Keratinocyte (primary cell): ENCODE measurements at regions not wholly inside any gene's neighbourhood (a gene's known extent, or its start where the extent isn't known, plus 50 kb on each side); places are given as distances from the start of the nearest gene placed in this dataset.

Experiments
- DNase-seq: peaks from one replicate; pipeline ENCODE4 v3.0.0-alpha.2; 2011; ENCODE audit warnings: low read depth, missing footprints, low spot score
- FAIRE-seq: peaks from 2 replicates; lab custom pipeline; 2011; peaks lifted over from hg19 to GRCh38; lab: Jason Lieb, UNC
- H2AFZ ChIP-seq: 2 replicates; pipeline ENCODE4 v1.6.0; 2012; ENCODE audit warnings: low read length, control low read depth, inconsistent platforms; ENCODE audit not compliant: control insufficient read depth
- H3K27ac ChIP-seq: 2 replicates; pipeline ENCODE4 v1.5.1; 2011; ENCODE audit warnings: low read length; ENCODE audit not compliant: control insufficient read depth, insufficient read depth
- H3K27me3 ChIP-seq: 3 replicates; pipeline ENCODE4 v1.6.0; 2011; ENCODE audit warnings: low read length; ENCODE audit not compliant: control insufficient read depth, insufficient read depth; ENCODE audit errors: extremely low read depth
- H3K36me3 ChIP-seq, 2 experiments: 2 replicates in 1 of 2; 3 replicates in 1 of 2; pipeline ENCODE4 v1.5.1; 2011; ENCODE audit warnings: low read length in 2 of 2, mild to moderate bottlenecking in 1 of 2; ENCODE audit not compliant: control insufficient read depth in 2 of 2, insufficient read depth in 2 of 2; ENCODE audit errors: extremely low read depth in 1 of 2
- H3K4me1 ChIP-seq: 3 replicates; pipeline ENCODE4 v1.5.1; 2011; ENCODE audit warnings: low read length; ENCODE audit not compliant: control insufficient read depth, insufficient read depth; ENCODE audit errors: extremely low read depth
- H3K4me2 ChIP-seq: 3 replicates; pipeline ENCODE4 v1.6.0; 2011; ENCODE audit warnings: low read depth, low read length; ENCODE audit not compliant: control insufficient read depth, insufficient read depth; ENCODE audit errors: extremely low read depth
- H3K4me3 ChIP-seq, 3 experiments: fragments of 200-600 bp in 1 of 3; sonication (generic) in 1 of 3; 2 replicates in 2 of 3; 3 replicates in 1 of 3; pipeline ENCODE4 v1.5.1; 2011 to 2016; ENCODE audit warnings: low read length in 3 of 3, mild to moderate bottlenecking in 3 of 3, control low read depth in 2 of 3, inconsistent platforms in 1 of 3, low read depth in 1 of 3, mixed read lengths in 1 of 3, mixed run types in 1 of 3, moderate library complexity in 1 of 3; ENCODE audit not compliant: control insufficient read depth in 2 of 3, insufficient read depth in 2 of 3; ENCODE audit errors: extremely low read depth in 1 of 3
- H3K79me2 ChIP-seq: 2 replicates; pipeline ENCODE4 v1.6.0; 2012; ENCODE audit warnings: low read length; ENCODE audit not compliant: control insufficient read depth, insufficient read depth
- H3K9ac ChIP-seq: 3 replicates; pipeline ENCODE4 v1.6.0; 2011; ENCODE audit warnings: low read length; ENCODE audit not compliant: control insufficient read depth, insufficient read depth; ENCODE audit errors: extremely low read depth
- H3K9me1 ChIP-seq: 3 replicates; pipeline ENCODE4 v1.6.0; 2011; ENCODE audit warnings: low read length; ENCODE audit not compliant: control insufficient read depth, insufficient read depth; ENCODE audit errors: extremely low read depth
- H3K9me3 ChIP-seq: 2 replicates; pipeline ENCODE4 v1.5.1; 2012; ENCODE audit warnings: low read depth, low read length; ENCODE audit not compliant: control insufficient read depth
- H4K20me1 ChIP-seq: 3 replicates; pipeline ENCODE4 v1.6.0; 2011; ENCODE audit warnings: low read length; ENCODE audit not compliant: control insufficient read depth, insufficient read depth; ENCODE audit errors: extremely low read depth
- EZH2 ChIP-seq: IDR thresholded peaks from one replicate; pipeline ENCODE4 v1.6.1; 2012; ENCODE audit warnings: inconsistent platforms, mild to moderate bottlenecking, low read length, moderate library complexity
- dilution Hi-C: fragments of 300-500 bp; cut with MboI; formaldehyde crosslinking; loops from one replicate; pipeline ENCODE4 v1.7.0; 2020; ENCODE audit warnings: low sequenced_read_pairs; ENCODE audit not compliant: extremely low pct_ligation_motif_present
- TF ChIP-seq, protein P1 (sequence below), 3 experiments: IDR thresholded peaks in 1 of 3; conservative IDR thresholded peaks in 1 of 3; optimal IDR thresholded peaks in 1 of 3; 2 replicates in 2 of 3; 3 replicates in 1 of 3; pipeline versions ENCODE3 to v1.5.1; 2011; ENCODE audit warnings: low read length in 3 of 3, mild to moderate bottlenecking in 3 of 3, moderate library complexity in 2 of 3, control low read depth in 1 of 3, inconsistent platforms in 1 of 3; ENCODE audit not compliant: insufficient read depth in 2 of 3; ENCODE audit errors: extremely low read depth in 1 of 3

DNA sequence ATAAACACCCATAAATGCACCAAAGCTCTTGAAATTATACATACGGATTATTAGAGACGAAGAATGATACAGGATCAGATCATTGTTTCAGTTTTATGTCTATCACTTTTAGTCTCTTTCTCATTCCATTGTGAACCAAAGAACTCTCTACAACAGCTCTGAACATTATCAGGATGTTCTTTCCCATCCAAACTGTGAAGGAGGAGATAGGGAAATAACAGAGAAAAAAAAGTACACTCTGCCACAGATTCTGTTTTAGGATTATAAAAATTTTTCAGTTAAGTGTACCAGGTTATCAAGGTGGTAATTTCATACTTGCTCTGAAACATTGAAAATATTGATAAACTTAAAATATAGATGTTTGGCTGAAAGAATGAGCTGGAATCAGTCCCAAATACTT is 270.9 kb downstream of the MZT1 start:
- Histone ChIP-seq H3K9me3 (no peaks in the 10 kb centered on the region), H3K27ac (no peak overlapping the region), H4K20me1 (no peaks in the 10 kb centered on the region), H3K9me1 (no peaks in the 10 kb centered on the region), H2AFZ (no peak overlapping the region), H3K4me3 (no peak overlapping the region), H3K4me2 (no peak overlapping the region), H3K4me1 (no peaks in the 10 kb centered on the region), H3K27me3 (no peaks in the 10 kb centered on the region), H3K36me3 (no peaks in the 10 kb centered on the region), H3K79me2 (no peaks in the 10 kb centered on the region), H3K9ac (no peak overlapping the region)
- dilution Hi-C loops: no loop called here
- DNase-seq (no peak), FAIRE-seq (no peak)
- no peak for TF ChIP-seq EZH2
- TF ChIP-seq, protein P1, sequence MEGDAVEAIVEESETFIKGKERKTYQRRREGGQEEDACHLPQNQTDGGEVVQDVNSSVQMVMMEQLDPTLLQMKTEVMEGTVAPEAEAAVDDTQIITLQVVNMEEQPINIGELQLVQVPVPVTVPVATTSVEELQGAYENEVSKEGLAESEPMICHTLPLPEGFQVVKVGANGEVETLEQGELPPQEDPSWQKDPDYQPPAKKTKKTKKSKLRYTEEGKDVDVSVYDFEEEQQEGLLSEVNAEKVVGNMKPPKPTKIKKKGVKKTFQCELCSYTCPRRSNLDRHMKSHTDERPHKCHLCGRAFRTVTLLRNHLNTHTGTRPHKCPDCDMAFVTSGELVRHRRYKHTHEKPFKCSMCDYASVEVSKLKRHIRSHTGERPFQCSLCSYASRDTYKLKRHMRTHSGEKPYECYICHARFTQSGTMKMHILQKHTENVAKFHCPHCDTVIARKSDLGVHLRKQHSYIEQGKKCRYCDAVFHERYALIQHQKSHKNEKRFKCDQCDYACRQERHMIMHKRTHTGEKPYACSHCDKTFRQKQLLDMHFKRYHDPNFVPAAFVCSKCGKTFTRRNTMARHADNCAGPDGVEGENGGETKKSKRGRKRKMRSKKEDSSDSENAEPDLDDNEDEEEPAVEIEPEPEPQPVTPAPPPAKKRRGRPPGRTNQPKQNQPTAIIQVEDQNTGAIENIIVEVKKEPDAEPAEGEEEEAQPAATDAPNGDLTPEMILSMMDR (optimal IDR thresholded peaks at IDR 0.05 in 1 of 3, IDR thresholded peaks at IDR 0.05 in 1 of 3, conservative IDR thresholded peaks at IDR 0.05 in 1 of 3; ENCODE audit: extremely low read depth in 1 of 3, insufficient read depth in 2 of 3, low read length in 3 of 3): no peak

DNA sequence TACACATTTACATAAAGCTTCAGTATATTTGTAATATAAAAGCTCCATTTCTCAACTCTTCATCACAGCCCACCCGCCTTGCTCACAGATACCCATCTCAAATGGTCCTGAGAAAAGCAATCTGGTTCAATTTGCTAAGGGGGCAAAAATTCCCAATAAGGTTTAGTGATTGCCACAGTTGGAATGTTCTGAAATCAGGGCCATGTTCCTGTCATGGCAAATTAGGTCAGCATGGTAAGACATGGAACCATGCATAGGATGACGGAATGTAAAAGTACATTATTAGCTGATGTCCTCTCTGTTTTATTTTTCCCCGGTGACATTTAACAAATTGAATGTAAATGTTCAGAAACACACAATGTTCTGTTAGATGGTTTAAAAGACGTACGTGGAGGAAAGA is 274.3 kb downstream of the MZT1 start:
- DNase-seq (no peak), FAIRE-seq (no peak)
- Histone ChIP-seq H4K20me1 (no peaks in the 10 kb centered on the region), H2AFZ (no peak overlapping the region), H3K9ac (no peak overlapping the region), H3K27ac (no peak overlapping the region), H3K4me2 (no peak overlapping the region), H3K4me1 (no peaks in the 10 kb centered on the region), H3K4me3 (no peak overlapping the region), H3K9me1 (no peaks in the 10 kb centered on the region), H3K79me2 (no peaks in the 10 kb centered on the region), H3K9me3 (no peaks in the 10 kb centered on the region), H3K36me3 (no peaks in the 10 kb centered on the region), H3K27me3 (no peaks in the 10 kb centered on the region)
- TF ChIP-seq EZH2: no peak
- TF ChIP-seq, protein P1 (optimal IDR thresholded peaks at IDR 0.05 in 1 of 3, IDR thresholded peaks at IDR 0.05 in 1 of 3, conservative IDR thresholded peaks at IDR 0.05 in 1 of 3; ENCODE audit: extremely low read depth in 1 of 3, insufficient read depth in 2 of 3, low read length in 3 of 3): no peak
- dilution Hi-C loops: no loop called here
